Inflammatory macrophage treated with lipopolysaccharide for 1 hour (primary cell): ENCODE measurements at regions not wholly inside any gene's neighbourhood (a gene's known extent, or its start where the extent isn't known, plus 50 kb on each side); places are given as distances from the start of the nearest gene placed in this dataset.
"Not testable (repeated sequence)": the region's sequence is repeated elsewhere in the genome, so short reads cannot be mapped to it uniquely, and the experiment has no call there.

Experiments
- DNase-seq, 2 donors: peaks; one replicate each; pipeline ENCODE4 v3.0.0-alpha.2; 2020 to 2022

DNA sequence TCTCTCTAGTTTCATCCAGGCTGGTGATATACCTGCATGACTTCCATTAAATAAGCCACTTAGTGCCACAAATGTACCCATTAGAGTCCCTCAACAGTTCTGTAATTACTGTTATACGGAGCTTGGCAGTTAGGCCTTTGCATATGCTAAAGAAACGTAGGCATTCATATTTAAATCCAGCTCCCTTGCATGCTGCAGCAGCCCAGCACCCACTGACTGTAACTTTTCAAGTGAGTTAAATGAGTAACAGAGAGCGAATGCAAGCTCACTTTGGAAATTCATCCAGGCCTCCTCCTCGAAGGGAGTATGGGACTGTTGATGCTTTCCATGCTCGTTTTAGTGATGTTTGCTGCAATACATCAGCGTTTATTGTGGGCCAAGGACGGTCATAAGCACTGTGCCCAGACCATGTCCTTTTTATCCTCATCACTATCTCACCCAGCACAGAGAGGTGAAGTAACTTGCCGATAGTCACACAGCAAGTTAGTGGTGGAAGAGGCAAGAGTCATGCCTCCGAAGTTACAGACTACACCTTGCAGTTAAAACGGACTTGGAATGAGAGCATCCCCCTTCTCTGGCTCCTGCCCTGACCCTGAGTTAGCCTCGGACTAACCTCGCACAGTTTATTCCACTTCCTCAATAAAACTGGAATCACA is 179.4 kb upstream of the PDE10A start:
- DNase-seq, result no peak

DNA sequence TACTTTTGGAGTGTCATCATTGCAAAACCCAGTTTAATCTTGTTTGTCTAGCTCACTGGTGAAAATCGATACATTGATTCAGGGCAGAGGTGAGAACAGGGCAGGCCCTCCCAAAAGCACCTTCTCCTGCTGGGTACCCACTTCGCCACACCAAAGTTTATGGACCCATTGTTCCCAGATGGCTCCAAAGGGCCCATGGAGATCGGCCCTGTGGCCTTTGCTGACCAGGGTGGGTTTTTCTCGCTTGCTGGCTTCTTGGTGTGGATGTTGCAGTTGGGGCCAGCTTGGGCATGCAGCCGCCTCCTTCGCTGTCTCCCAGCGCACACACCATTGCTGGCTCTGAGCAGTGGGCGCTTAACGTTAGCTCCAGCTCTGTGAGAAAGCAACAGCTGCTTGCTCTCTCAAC is 178.1 kb upstream of the PDE10A start:
- DNase-seq, result no peak

- DNase-seq, result no peak
These were observed 175.1 kb upstream of the PDE10A start for GRCh38 chr6:165837948-165838745.

DNA sequence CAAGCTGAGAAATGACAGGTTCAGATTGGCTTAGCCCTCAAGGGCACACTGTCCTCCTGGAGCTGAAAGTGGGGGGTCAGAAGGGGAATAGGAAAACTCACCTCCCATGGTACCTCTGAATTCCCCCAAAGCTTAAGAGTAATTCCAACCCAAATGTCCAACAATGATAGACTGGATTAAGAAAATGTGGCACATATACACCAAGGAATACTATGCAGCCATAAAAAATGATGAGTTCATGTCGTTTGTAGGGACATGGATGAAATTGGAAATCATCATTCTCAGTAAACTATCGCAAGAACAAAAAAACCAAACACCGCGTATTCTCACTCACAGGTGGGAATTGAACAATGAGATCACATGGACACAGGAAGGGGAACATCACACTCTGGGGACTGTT is 173.6 kb upstream of the PDE10A start:
- DNase-seq, result not testable (repeated sequence)

DNA sequence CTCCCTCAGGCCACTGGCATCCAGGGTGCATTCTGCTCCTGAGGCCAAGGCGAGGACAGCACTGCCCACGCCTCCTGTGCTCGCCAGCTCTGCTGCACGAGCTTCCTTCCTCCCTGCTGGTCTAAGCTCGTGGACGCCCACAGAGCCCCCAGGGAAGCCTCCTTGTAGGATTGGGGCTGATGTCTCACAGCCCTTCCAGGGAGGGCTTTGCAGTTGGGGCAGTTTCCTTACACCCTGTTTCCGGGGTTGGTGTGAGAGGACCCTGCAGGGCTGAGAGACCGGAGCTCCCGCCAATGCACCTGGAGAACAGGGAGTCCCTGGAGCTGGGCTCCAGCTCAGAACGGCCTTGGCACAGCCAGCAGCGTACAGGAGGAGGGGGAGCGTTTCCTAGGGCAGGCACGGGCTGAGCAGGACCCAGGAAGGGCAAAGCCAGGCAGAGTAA is 172.4 kb upstream of the PDE10A start:
- no peak for DNase-seq

DNA sequence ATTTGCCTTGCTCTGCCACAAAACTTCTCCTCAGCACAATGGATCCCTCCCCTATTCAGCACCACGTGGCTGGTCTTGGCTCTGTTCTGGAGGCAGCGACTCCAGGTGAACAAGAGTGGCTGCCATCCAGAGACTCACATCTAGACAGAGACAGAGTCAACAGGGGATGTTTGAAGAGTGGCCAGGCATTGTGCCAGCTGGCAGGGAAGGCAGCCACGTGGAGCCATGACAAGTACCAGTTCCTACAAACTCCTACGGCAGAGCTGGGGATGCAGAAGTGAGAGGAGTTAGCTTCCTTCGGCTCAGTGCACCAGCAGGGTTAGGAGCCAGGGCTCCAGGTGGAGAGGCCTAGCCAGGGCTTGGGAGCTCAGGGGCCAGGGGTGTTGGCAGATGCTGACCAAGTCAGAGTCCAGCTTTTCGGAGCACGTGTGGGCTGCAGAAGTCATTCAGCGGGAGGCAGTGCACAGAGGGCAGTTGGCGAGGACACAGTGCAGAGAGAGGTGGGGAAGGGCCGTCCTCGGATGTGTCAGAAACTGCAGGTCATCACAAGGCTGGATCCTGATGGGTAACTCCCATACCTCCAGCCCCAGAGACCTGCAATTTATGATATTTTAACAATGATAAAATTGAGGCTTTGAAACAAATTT is 171.7 kb upstream of the PDE10A start:
- no peak for DNase-seq

DNA sequence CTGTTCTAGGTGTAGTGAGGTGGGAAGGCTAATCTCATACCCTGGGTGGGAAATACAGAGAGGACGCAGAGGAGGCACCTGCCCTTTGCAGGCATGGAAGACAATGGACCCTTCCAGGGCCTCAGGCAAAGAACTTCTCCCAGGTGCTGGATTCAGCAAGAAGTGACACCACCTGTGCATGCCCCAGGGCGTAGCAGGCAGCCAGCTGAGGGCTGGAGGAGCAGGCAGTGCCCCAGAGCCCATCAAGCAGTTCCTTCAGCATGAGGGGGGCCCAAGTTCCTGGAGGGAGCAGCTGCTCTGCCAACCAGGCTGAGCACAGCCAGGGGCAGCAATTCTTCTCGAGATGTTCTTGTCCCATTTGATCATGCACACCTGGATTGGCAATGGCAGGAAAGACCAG is 170.3 kb upstream of the PDE10A start:
- DNase-seq, result no peak

DNA sequence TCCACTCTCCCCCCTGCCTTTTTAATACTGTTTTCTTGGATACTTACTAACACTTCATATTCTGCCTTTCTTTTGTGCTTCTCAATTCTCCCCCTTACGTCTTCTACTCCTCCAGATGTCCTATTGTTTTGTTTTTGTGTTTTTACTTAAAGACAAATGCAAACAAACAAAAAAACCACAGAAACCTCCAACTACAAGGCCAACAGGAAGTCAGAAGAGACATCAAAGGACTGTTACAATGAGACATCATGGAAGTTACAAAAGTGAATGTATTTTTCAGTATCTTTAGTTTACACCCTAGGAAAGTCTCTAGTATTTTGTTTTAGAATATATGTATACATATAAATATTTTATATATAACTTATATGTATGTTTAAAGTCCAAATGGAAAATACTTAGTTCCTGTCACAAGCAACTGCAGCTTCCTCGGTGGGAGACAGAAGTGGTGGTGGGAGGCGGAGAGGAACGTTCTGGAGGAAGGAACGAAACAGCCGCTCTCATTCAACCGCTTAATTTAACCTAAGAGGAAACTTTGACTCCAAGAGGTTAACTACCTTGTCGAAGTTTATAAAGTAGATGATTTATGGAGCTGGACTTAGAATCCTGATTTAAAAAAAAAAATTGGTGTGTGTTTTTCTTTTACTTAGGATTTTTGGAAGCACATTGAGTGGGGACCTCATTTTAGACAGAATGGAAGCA is 168.9 kb upstream of the PDE10A start:
- DNase-seq, result no peak

- DNase-seq, result no peak
These were observed 167.7 kb upstream of the PDE10A start for GRCh38 chr6:165830761-165831160.

DNA sequence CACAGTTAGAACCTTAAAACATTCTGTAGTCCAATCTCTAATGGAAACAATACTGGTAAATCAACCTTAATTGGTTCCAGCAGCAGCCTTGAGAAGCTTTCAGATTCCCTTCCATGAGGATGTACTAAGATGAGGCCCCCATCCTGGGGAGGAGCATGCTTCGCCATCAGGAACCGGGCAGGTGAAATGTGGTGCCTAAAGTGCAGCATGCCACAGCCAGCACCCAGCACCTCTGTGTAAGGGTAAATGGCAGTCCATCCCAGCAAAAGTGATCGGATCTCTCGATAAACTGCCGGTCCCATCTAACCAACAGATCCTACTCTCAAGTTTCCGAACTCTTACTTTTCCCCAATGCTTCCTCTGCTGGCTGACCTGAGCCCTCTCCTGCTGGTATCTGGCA is 166.3 kb upstream of the PDE10A start:
- no peak for DNase-seq

GRCh38 chr6:165827190-165827518 is 164.1 kb upstream of the PDE10A start:
- no peak for DNase-seq

DNA sequence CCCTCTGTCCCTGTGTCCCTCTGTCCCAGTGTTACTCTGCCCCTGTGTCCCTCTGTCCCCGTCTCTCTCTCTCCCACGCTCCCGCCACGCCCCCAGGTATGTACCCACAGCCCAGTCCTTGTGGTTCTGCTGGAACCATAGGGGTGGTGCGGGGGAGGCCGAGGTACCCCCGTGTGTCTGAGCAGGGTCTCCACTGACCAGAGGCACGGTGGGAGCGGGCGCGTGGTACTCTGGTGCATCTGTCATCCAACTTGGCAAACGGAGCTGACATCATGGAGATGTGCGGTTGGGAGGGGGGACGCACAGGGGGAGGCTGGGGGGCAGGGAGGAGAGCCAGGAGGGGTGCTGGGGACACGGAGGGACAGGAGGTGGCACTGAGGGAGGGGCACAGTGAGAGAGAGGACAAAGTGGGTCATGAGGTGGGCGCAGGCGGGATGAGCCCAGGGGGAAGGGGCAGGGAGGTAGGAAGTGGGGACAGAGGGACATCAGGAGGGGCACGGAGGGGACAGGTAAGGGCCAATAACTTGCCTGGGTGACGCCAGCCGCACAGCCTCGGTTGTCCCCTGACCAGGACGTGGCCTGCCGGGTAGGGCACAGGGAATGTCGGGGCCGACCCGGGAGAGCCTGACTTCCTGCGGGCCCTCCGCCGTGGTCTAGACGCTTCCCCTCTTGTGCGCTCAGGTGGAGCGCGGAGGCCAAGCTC is 163.6 kb upstream of the PDE10A start:
- DNase-seq, result no peak

- no peak for DNase-seq
These were observed 162.3 kb upstream of the PDE10A start for GRCh38 chr6:165825256-165825815.

DNA sequence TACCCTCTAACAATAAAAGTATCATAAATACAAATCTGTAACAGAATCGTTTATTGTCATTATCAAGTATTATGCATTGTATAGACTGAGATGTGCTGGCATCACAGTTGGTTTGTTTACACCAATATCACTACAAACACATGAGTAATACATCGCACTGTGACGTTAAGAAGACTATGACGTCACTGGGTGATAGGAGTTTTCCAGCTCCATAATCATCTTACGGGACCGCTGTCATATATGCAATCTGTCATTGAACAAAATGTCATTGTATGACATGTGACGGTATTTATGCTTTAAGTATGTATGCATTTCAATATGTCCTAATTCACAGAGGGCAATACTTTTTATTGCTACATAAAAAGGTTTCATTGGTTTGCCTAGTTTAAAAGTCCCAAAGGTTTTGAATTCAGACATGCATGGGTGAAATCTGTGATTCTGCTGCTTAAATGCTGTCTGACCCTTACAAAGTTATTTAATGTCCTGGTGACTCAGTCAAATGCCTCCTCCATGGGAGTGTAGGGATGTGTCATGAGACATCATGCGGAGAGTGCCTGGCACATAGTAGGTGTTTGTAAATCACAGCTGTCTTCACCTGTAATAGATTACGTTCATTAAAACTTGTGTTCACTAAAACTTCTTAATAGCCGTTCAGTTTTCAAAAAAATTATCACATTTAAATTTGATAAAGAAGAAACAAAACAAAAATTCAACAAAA is 160.7 kb upstream of the PDE10A start:
- DNase-seq, result no peak

- no peak for DNase-seq
These were observed 159.5 kb upstream of the PDE10A start for GRCh38 chr6:165822501-165822900.

DNA sequence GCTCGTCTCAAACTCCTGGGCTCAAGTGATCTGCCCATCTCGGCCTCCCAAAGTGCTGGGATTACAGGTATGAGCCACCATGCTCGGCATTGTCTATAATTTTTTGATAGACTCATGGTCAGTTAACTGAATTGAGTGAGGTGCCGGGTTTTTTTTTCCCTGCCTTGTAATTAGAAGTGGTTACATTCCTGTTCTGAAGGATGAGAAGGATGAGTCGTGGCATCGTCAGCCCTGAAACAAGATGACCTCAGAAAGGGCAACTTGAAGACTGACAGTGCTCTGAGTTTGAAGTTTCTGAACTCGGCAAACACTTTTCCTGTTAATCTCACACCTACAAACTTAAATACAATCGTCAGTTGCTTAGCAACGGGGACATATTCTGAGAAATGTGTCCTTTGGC is 158.7 kb upstream of the PDE10A start:
- DNase-seq, result no peak

- DNase-seq, result no peak
These were observed 157.9 kb upstream of the PDE10A start for GRCh38 chr6:165820934-165821333.

DNA sequence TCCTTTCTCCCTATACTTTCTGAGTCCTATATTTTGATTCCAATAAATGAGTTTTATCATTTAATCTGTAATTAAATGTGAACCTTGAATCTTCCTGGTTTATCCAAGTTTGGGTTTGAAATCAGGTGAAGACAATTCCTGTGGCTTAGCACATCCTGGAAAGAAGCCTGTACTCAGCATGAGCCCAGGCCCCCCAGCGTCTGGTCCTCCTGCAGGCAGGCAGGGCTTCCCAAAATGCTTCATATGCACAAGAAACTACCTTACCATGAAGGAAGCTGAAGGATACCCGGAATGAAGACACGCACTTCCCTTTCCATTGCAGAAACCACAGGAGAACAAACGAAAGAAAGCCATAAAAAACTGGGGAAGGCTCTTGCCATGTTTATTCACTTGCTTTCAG is 157.4 kb upstream of the PDE10A start:
- no peak for DNase-seq

DNA sequence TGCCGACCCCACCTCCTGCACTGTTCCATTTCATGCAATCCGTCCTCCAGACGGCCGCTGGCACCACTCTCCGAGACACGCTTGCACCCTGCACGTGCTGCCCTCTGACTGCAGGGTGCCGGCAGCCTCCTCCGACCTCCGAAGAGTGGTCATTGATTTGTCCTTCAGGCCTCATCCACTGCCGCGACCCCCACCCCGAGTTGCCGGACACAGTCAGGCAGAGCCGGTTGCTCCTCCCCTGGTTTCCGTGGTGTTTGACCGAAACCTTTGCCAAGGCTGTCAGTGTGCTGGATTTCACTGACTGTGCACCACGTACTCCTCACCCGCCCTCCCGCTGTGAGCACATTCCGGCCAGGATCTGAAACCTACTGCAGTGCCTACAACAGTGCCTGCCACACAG is 156.4 kb upstream of the PDE10A start:
- no peak for DNase-seq

DNA sequence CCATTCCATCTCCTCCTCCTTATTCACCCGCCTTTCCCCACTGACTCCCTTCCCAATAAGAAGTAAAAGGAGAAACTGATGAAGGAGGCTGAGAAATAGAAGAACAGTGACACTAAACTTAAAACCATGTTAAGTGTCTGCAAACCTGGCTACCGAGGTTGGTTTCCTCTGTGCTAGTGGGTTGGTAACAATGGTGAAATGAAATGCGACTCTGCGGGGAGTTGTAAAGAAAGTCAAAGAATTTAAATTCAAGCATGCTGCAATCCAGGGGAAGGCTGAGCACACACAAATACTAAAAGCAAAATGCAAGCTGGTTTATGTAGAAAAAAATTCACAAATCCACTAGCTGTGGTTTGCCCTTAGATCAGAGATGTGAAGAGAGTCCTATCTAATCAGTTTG is 155.2 kb upstream of the PDE10A start:
- DNase-seq, result no peak

GRCh38 chr6:165817771-165818170 is 154.7 kb upstream of the PDE10A start:
- no peak for DNase-seq

DNA sequence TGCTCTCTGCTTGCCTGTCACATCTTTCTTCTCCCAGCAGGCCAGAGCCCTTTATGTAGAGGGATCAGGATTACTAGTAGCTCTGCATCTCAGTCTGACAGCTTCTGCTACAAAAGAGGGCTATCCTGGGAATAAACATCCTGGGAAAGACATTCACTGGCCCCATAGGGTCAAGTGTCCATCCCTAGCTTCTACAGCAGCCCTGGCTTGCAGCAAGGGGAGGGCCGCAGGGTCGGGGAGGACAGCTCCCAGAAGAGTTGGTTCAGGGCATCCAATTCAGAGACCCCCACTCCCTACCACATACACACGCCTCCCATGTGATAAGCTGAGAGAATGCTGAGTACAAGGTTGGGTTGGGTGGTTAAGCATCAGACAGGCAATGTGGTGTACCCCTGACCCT is 154.1 kb upstream of the PDE10A start:
- no peak for DNase-seq
